Lower leg skin (tissue), 3 donors: ENCODE measurements at regions not wholly inside any gene's neighbourhood (a gene's known extent, or its start where the extent isn't known, plus 50 kb on each side); places are given as distances from the start of the nearest gene placed in this dataset.

Source experiments
- POLR2A ChIP-seq, 2 donors: fragments of 450-650 bp; IDR thresholded peaks; one replicate each; pipeline ENCODE4 v1.6.1; 2016 to 2017; ENCODE audit warnings: antibody characterized with exemption in 2 of 2, mild to moderate bottlenecking in 1 of 2, moderate library complexity in 1 of 2
- TF ChIP-seq, protein P1 (sequence below), 3 donors: fragments of 450-650 bp; IDR thresholded peaks; one replicate each; pipeline ENCODE4 v1.5.1; 2016; ENCODE audit warnings: antibody characterized with exemption in 3 of 3, mild to moderate bottlenecking in 3 of 3, moderate library complexity in 2 of 3

- TF ChIP-seq, protein P1, sequence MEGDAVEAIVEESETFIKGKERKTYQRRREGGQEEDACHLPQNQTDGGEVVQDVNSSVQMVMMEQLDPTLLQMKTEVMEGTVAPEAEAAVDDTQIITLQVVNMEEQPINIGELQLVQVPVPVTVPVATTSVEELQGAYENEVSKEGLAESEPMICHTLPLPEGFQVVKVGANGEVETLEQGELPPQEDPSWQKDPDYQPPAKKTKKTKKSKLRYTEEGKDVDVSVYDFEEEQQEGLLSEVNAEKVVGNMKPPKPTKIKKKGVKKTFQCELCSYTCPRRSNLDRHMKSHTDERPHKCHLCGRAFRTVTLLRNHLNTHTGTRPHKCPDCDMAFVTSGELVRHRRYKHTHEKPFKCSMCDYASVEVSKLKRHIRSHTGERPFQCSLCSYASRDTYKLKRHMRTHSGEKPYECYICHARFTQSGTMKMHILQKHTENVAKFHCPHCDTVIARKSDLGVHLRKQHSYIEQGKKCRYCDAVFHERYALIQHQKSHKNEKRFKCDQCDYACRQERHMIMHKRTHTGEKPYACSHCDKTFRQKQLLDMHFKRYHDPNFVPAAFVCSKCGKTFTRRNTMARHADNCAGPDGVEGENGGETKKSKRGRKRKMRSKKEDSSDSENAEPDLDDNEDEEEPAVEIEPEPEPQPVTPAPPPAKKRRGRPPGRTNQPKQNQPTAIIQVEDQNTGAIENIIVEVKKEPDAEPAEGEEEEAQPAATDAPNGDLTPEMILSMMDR (IDR thresholded peaks at IDR 0.05) = no peak
- no peak for TF ChIP-seq POLR2A (IDR thresholded peaks at IDR 0.05)
These were observed 217.4 kb upstream of the KLF14 start for GRCh38 chr7:130951303-130951975.
